ENCODE measurements at regions not wholly inside any gene's neighbourhood (a gene's known extent, or its start where the extent isn't known, plus 50 kb on each side); places are given as distances from the start of the nearest gene placed in this dataset.

GRCh38 chr21:38875694-38876492 lies 70.2 kb downstream of the ETS2 start:
- no peaks in the 10 kb centered on the region for H3K36me3 ChIP-seq (ENCODE audit: control insufficient read depth, low read length)
- no peaks in the 10 kb centered on the region for H4K20me1 ChIP-seq (ENCODE audit: control insufficient read depth, insufficient read depth, low read depth, low read length)

More at GRCh38 chr21:38875694-38876492, 70.2 kb downstream of the ETS2 start:
- H3K79me2 ChIP-seq (ENCODE audit: control insufficient read depth, low read length) = no peaks in the 10 kb centered on the region
- H3K9me2 ChIP-seq (replicated peaks; ENCODE audit: control insufficient read depth, low read length) = no peaks in the 10 kb centered on the region
- H3K27ac ChIP-seq (ENCODE audit: low read depth, low read length) = no peak overlapping the region
- H3K27me3 ChIP-seq (ENCODE audit: control insufficient read depth, low read length) = no peaks in the 10 kb centered on the region
- H3K4me2 ChIP-seq (ENCODE audit: low read length) = no peak overlapping the region
- H3K4me1 ChIP-seq (ENCODE audit: control insufficient read depth, low read length) = peaks cover 16% of the 10 kb centered on the region
- no peaks in the 10 kb centered on the region for H3F3A ChIP-seq (ENCODE audit: control insufficient read depth, insufficient read depth)
- no peak overlapping the region for H3K4me3 ChIP-seq (ENCODE audit: low read length)
- no peaks in the 10 kb centered on the region for H3K9me3 ChIP-seq (ENCODE audit: control insufficient read depth, insufficient read depth, low read length)
- TF ChIP-seq EZH2phosphoT487 (IDR thresholded peaks at IDR 0.05; ENCODE audit: borderline replicate concordance, low read length) = no peak
- TF ChIP-seq CTCF (IDR thresholded peaks at IDR 0.05; ENCODE audit: low read depth, low read length, poor library complexity, severe bottlenecking) = no peak
